ENCODE measurements at regions not wholly inside any gene's neighbourhood (a gene's known extent, or its start where the extent isn't known, plus 50 kb on each side); places are given as distances from the start of the nearest gene placed in this dataset.

- no peaks in the 10 kb centered on the region for H3K9me3 Mint-ChIP-seq
- H3K27me3 Mint-ChIP-seq (ENCODE audit: low read depth), result no peaks in the 10 kb centered on the region
- H3K27ac Mint-ChIP-seq, result no peak overlapping the region
Measured at GRCh38 chrX:42465821-42466220, 312.1 kb downstream of the PPP1R2C start.

GRCh38 chrX:42463706-42464490 lies 314.1 kb downstream of the PPP1R2C start:
- no peaks in the 10 kb centered on the region for H3K4me1 Mint-ChIP-seq (ENCODE audit: low read depth)
- no peak overlapping the region for H3K4me3 Mint-ChIP-seq
- no peaks in the 10 kb centered on the region for H3K27me3 Mint-ChIP-seq (ENCODE audit: low read depth)
- H3K27ac Mint-ChIP-seq, result no peak overlapping the region
- H3K9me3 Mint-ChIP-seq, result no peaks in the 10 kb centered on the region
- H3K36me3 Mint-ChIP-seq (ENCODE audit: low read depth), result no peaks in the 10 kb centered on the region

More at GRCh38 chrX:42465821-42466220, 312.1 kb downstream of the PPP1R2C start:
- H3K36me3 Mint-ChIP-seq (ENCODE audit: low read depth), result no peaks in the 10 kb centered on the region
- no peaks in the 10 kb centered on the region for H3K4me1 Mint-ChIP-seq (ENCODE audit: low read depth)
- H3K4me3 Mint-ChIP-seq, result no peak overlapping the region

- Mint-ChIP-seq H3K36me3 (ENCODE audit: low read depth) (no peaks in the 10 kb centered on the region), H3K27me3 (ENCODE audit: low read depth) (no peaks in the 10 kb centered on the region), H3K4me3 (no peak overlapping the region), H3K27ac (no peak overlapping the region), H3K4me1 (ENCODE audit: low read depth) (no peaks in the 10 kb centered on the region), H3K9me3 (no peaks in the 10 kb centered on the region)
Measured at GRCh38 chrX:42462917-42463316, 315.0 kb downstream of the PPP1R2C start.

GRCh38 chrX:42460706-42461105 lies 317.3 kb downstream of the PPP1R2C start:
- no peaks in the 10 kb centered on the region for H3K4me1 Mint-ChIP-seq (ENCODE audit: low read depth)
- no peaks in the 10 kb centered on the region for H3K27me3 Mint-ChIP-seq (ENCODE audit: low read depth)
- no peaks in the 10 kb centered on the region for H3K36me3 Mint-ChIP-seq (ENCODE audit: low read depth)
- no peak overlapping the region for H3K4me3 Mint-ChIP-seq
- no peak overlapping the region for H3K27ac Mint-ChIP-seq
- no peaks in the 10 kb centered on the region for H3K9me3 Mint-ChIP-seq

- Mint-ChIP-seq H3K27ac (no peak overlapping the region), H3K4me3 (no peak overlapping the region), H3K36me3 (ENCODE audit: low read depth) (no peaks in the 10 kb centered on the region), H3K27me3 (ENCODE audit: low read depth) (no peaks in the 10 kb centered on the region), H3K4me1 (ENCODE audit: low read depth) (no peaks in the 10 kb centered on the region), H3K9me3 (no peaks in the 10 kb centered on the region)
Measured at GRCh38 chrX:42459735-42460134, 318.2 kb downstream of the PPP1R2C start.

- no peaks in the 10 kb centered on the region for H3K27me3 Mint-ChIP-seq (ENCODE audit: low read depth)
- H3K36me3 Mint-ChIP-seq (ENCODE audit: low read depth), result no peaks in the 10 kb centered on the region
- H3K4me3 Mint-ChIP-seq, result no peak overlapping the region
- no peaks in the 10 kb centered on the region for H3K9me3 Mint-ChIP-seq
- no peaks in the 10 kb centered on the region for H3K4me1 Mint-ChIP-seq (ENCODE audit: low read depth)
- H3K27ac Mint-ChIP-seq, result no peak overlapping the region
Measured at GRCh38 chrX:42456176-42456700, 321.7 kb downstream of the PPP1R2C start.

- peaks cover under 1% of the 10 kb centered on the region for H3K36me3 Mint-ChIP-seq (ENCODE audit: low read depth)
- H3K27ac Mint-ChIP-seq, result no peak overlapping the region
- no peak overlapping the region for H3K4me3 Mint-ChIP-seq
- no peaks in the 10 kb centered on the region for H3K4me1 Mint-ChIP-seq (ENCODE audit: low read depth)
- H3K9me3 Mint-ChIP-seq, result peaks cover 8% of the 10 kb centered on the region
- no peaks in the 10 kb centered on the region for H3K27me3 Mint-ChIP-seq (ENCODE audit: low read depth)
Measured at GRCh38 chrX:42450228-42450627, 327.7 kb downstream of the PPP1R2C start.

- peaks cover 6% of the 10 kb centered on the region for H3K4me1 Mint-ChIP-seq (ENCODE audit: low read depth)
- H3K36me3 Mint-ChIP-seq (ENCODE audit: low read depth), result peaks cover 2% of the 10 kb centered on the region
- no peak overlapping the region for H3K4me3 Mint-ChIP-seq
- no peaks in the 10 kb centered on the region for H3K27me3 Mint-ChIP-seq (ENCODE audit: low read depth)
- H3K9me3 Mint-ChIP-seq, result peaks cover 7% of the 10 kb centered on the region
- H3K27ac Mint-ChIP-seq, result no peak overlapping the region
Measured at GRCh38 chrX:42443267-42443666, 334.7 kb downstream of the PPP1R2C start.

- peaks cover 7% of the 10 kb centered on the region for H3K9me3 Mint-ChIP-seq
- no peak overlapping the region for H3K4me3 Mint-ChIP-seq
- H3K4me1 Mint-ChIP-seq (ENCODE audit: low read depth), result peaks cover 11% of the 10 kb centered on the region
- H3K27me3 Mint-ChIP-seq (ENCODE audit: low read depth), result no peaks in the 10 kb centered on the region
- H3K36me3 Mint-ChIP-seq (ENCODE audit: low read depth), result peaks cover 2% of the 10 kb centered on the region
- no peak overlapping the region for H3K27ac Mint-ChIP-seq
Measured at GRCh38 chrX:42442745-42443144, 335.2 kb downstream of the PPP1R2C start.

GRCh38 chrX:42437211-42437610 lies 340.8 kb downstream of the PPP1R2C start:
- Mint-ChIP-seq H3K9me3 (no peaks in the 10 kb centered on the region), H3K27ac (peak overlapping the region; percentile 49), H3K27me3 (ENCODE audit: low read depth) (no peaks in the 10 kb centered on the region), H3K4me3 (no peak overlapping the region), H3K36me3 (ENCODE audit: low read depth) (peaks cover 9% of the 10 kb centered on the region), H3K4me1 (ENCODE audit: low read depth) (peaks cover 18% of the 10 kb centered on the region)

GRCh38 chrX:42434458-42435166 lies 343.4 kb downstream of the PPP1R2C start:
- peaks cover 18% of the 10 kb centered on the region for H3K4me1 Mint-ChIP-seq (ENCODE audit: low read depth)
- no peak overlapping the region for H3K27ac Mint-ChIP-seq
- no peaks in the 10 kb centered on the region for H3K9me3 Mint-ChIP-seq
- no peaks in the 10 kb centered on the region for H3K27me3 Mint-ChIP-seq (ENCODE audit: low read depth)
- peaks cover 9% of the 10 kb centered on the region for H3K36me3 Mint-ChIP-seq (ENCODE audit: low read depth)
- no peak overlapping the region for H3K4me3 Mint-ChIP-seq

GRCh38 chrX:42432552-42432951 lies 345.4 kb downstream of the PPP1R2C start:
- Mint-ChIP-seq H3K36me3 (ENCODE audit: low read depth) (peaks cover 9% of the 10 kb centered on the region), H3K27ac (no peak overlapping the region), H3K9me3 (no peaks in the 10 kb centered on the region), H3K4me1 (ENCODE audit: low read depth) (peaks cover 11% of the 10 kb centered on the region), H3K27me3 (ENCODE audit: low read depth) (no peaks in the 10 kb centered on the region), H3K4me3 (no peak overlapping the region)

- Mint-ChIP-seq H3K9me3 (no peaks in the 10 kb centered on the region), H3K36me3 (ENCODE audit: low read depth) (no peaks in the 10 kb centered on the region), H3K27me3 (ENCODE audit: low read depth) (no peaks in the 10 kb centered on the region), H3K4me1 (ENCODE audit: low read depth) (peaks cover 2% of the 10 kb centered on the region), H3K27ac (no peak overlapping the region), H3K4me3 (no peak overlapping the region)
Measured at GRCh38 chrX:42422961-42423360, 355.0 kb downstream of the PPP1R2C start.

GRCh38 chrX:42420426-42420825 lies 357.5 kb downstream of the PPP1R2C start:
- no peaks in the 10 kb centered on the region for H3K36me3 Mint-ChIP-seq (ENCODE audit: low read depth)
- no peaks in the 10 kb centered on the region for H3K27me3 Mint-ChIP-seq (ENCODE audit: low read depth)
- H3K27ac Mint-ChIP-seq, result no peak overlapping the region
- no peaks in the 10 kb centered on the region for H3K9me3 Mint-ChIP-seq
- peaks cover 2% of the 10 kb centered on the region for H3K4me1 Mint-ChIP-seq (ENCODE audit: low read depth)
- H3K4me3 Mint-ChIP-seq, result no peak overlapping the region

- H3K36me3 Mint-ChIP-seq (ENCODE audit: low read depth), result no peaks in the 10 kb centered on the region
- no peak overlapping the region for H3K4me3 Mint-ChIP-seq
- H3K4me1 Mint-ChIP-seq (ENCODE audit: low read depth), result peaks cover 7% of the 10 kb centered on the region
- no peaks in the 10 kb centered on the region for H3K27me3 Mint-ChIP-seq (ENCODE audit: low read depth)
- H3K9me3 Mint-ChIP-seq, result peaks cover 15% of the 10 kb centered on the region
- H3K27ac Mint-ChIP-seq, result no peak overlapping the region
Measured at GRCh38 chrX:42415636-42416035, 362.3 kb downstream of the PPP1R2C start.

Data from T-helper 1 cell treated with Interleukin-12 subunit alpha and Interleukin-12 subunit beta and Interleukin-4 antibody, amounts not matched to agents 30 μg/mL and 1 μg/mL, for 36 hours (primary cell).